ENCODE measurements at regions not wholly inside any gene's neighbourhood (a gene's known extent, or its start where the extent isn't known, plus 50 kb on each side); places are given as distances from the start of the nearest gene placed in this dataset.
"Not testable (repeated sequence)": the region's sequence is repeated elsewhere in the genome, so short reads cannot be mapped to it uniquely, and the experiment has no call there.

GRCh38 chr10:107542607-107543006, 378.1 kb upstream of the SORCS1 start:
- no peak for DNase-seq

DNA sequence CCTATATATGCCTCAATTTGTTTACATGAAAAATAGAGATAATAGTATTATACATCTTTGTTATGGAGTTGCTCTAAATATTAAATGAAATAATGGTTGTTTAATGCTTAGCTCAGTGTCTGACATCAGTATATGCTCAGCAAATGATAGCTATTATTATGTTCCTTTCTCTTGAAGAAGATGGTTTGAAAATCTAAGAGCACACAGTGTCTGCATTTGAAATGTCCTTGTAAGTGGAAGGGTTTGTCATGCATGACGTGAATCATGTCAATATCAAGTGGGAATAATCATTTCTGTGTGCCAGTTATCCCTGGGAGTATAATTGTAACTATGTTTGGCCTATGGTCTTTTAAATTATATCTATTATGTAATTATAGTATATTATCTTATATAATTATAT, 377.5 kb upstream of the SORCS1 start:
- no peak for DNase-seq

- DNase-seq: no peak
Observed at GRCh38 chr10:107540981-107541380, 376.5 kb upstream of the SORCS1 start.

- DNase-seq: no peak
Observed at GRCh38 chr10:107529350-107529749, 364.8 kb upstream of the SORCS1 start.

DNA sequence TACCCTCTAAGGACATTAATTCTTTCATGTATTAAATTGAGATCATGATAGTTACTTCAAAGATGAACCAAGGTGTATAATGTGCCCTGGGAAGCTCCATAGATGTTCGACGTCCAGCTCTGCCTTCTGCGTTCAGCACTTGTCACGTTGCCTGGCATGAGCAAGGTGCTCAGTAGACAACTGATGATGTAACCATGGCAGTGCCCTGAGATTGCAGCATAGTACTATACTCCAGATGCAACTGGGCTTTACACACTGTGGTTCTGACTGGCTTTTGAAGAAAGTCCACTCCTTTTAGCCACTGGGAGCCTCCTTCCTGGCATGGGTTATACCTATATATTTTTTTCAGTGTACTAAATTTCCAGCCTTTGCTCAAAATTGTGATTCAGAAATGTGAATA, 355.8 kb upstream of the SORCS1 start:
- DNase-seq: no peak

DNA sequence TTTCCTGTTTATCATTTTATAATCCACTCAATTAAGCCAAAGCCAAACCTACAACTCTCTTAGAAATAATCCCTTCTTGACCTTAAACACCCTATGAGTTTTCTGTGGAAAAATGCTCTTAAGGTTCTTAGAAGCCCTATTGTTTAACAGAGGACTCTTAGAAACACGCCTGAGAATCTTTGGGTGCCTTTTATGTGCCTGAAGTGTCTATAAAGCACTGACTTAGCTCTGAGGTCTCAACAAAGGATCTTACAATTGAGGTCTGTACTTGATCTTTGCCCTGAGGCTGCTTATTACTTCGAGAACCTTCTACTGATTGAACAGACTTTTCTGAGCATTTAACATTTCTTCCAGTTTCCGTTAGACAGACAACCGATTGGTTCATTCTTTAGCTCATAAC, 353.3 kb upstream of the SORCS1 start:
- DNase-seq: no peak

DNA sequence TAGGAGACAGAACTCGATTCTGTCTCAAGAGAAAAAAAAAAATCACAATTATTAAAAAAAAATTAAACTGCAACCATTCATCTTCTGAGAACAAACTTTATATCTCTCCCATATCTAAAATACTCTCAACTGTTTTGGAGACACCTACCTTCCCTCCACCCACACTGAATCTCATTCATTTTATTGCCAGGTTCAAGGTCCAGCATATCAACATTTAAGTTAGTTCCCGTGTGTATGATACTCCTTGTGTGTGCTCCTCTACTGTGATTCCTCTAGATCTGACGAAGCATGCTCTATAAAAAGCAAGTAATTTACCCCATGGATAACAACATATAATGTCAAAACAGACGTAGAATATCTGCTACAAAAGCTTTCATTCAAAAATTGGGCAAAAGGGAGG, 351.8 kb upstream of the SORCS1 start:
- DNase-seq: no peak

DNA sequence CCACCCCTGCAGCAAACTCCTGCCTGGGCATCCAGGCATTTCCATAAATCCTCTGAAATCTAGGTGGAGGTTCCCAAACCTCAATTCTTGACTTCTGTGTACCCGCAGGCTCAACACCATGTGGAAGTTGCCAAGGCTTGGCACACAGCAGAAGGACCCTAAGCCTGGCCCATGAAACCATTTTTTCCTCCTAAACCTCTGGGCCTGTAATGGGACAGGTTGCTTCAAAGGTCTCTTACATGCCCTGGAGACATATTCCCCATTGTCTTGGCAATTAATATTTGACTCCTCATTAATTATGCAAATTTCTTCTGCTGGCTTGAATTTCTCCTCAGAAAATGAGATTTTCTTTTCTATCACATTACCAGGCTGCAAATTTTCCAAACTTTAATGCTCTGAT, 339.5 kb upstream of the SORCS1 start:
- DNase-seq: not testable (repeated sequence)

DNA sequence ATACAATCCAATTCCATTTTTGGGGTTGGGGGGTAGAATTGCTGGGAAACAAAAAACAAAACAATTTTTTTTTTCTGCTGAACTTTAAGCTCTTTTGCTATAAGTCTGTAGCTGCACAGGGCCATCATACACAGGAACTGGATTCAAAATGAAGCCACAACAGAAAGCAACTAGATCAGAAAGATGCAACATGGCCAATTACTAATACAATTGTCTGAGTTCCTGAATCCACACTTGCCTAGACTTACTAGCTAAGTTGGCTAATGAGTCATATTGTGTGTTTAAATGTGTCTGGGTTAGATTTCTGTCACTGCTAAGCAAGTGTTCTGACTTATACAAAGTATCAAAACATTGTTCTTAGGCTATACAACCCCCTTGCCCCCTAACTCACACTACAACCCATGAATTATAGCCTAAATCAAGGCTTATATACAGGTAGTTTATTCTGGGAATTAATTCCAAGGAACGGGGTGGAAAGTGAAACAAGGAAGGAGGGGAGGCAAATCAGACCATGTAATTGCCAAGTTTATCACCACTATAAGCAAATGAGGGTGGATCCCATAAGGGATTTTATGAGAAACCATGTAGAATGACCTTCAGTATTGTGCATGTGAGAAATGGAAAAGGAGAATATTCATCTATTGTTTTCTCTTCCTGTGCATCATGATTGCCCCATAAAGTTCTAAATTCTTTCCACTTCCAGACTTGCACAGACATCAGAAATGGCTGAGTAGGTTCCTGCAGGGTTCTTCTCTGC, 337.9 kb upstream of the SORCS1 start:
- no peak for DNase-seq

GRCh38 chr10:107498983-107499382, 334.5 kb upstream of the SORCS1 start:
- DNase-seq: no peak

- no peak for DNase-seq
Observed at GRCh38 chr10:107497024-107497423, 332.5 kb upstream of the SORCS1 start.

DNA sequence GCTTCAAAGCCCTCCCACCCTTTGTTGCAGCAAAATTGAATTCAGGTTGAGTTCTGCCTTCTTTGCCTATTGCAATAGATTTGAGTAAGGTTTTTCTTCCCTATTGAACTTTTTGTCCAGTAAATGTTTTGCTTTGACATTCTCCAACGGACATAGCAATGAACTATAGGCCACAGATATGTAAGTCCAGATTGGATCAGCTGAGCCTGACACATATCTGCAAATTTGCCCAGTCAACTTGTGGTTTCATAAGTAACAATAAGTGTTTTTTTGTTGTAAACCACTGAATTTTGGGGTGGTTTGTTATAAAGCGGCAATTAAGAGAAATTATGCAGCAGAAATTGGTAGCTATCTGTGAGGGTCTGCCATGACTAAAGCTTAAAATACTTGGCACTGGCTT, 332.1 kb upstream of the SORCS1 start:
- no peak for DNase-seq

DNA sequence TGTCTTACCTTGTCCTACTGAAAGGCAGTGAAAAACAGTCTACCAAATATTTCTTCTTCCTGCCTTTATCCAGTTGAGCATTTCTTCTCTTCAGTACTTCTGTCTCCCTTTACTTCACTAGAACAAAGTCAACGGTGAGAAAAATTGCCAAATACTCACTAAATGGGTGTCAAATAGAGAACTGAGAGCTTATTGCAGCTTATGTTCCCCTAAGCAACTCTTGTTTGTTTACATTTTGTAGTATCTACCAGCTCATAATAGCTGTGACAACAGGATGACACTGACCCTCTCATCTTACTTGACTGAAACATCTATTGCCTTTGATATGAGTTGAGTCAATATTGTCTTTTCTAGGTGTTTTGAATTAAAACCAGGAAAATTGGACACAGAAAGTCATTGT, 327.9 kb upstream of the SORCS1 start:
- DNase-seq: no peak

DNA sequence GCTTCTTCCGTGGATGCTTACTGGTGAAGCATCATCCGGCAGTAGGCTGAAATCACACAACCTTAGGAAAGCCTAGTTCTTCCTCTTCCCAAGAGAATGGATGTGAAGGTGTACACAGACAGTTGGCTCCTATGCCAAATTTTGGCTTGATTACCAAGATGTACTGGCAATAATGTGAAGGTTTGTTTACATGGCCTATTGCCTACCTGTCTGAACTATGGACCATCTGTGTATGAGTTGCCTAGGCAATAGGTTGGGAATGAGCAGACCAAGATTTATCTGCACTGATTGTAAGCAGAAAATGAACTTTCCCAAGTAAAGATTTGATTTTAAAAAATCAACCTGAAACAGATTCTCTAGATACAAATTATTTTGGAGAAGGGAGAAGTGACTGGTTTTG, 325.9 kb upstream of the SORCS1 start:
- no peak for DNase-seq

DNA sequence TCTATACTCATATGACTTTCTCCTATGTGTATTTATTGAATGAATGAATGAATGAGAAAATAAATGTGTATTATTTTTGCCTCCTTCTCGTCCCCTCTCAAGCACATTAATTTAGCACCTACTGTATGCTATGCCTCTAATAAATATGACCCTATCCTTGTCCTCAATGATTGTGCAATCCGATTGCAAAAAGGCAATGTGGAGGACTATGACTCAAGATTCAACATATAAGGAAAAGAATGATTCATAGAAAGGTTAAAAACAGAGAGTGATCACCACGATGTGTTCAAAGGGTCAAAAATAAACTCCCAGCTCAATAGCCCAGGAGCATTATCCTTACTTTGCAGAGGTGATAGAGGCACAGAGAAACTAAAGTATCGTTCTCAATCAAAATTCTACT, 322.8 kb upstream of the SORCS1 start:
- no peak for DNase-seq

DNA sequence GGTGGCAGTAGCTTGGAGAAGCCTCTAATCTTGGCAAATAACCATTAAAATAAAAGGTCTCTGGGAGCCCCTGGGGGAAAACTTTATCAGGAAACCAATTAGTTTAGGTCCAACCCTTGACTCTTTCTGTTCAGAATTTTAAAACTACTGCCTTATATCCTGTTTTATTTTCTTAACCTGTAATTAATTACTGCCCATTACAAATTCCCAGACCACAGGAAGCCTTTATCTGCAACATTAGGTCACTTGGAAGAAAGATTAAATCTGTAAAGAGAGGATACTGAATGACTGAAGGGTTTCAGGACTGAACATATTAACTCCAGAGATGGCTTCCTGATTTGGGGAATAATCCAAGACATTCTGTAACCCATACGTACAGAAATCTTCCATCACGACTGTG, 320.5 kb upstream of the SORCS1 start:
- DNase-seq: no peak

- no peak for DNase-seq
Observed at GRCh38 chr10:107481881-107482280, 317.4 kb upstream of the SORCS1 start.

DNA sequence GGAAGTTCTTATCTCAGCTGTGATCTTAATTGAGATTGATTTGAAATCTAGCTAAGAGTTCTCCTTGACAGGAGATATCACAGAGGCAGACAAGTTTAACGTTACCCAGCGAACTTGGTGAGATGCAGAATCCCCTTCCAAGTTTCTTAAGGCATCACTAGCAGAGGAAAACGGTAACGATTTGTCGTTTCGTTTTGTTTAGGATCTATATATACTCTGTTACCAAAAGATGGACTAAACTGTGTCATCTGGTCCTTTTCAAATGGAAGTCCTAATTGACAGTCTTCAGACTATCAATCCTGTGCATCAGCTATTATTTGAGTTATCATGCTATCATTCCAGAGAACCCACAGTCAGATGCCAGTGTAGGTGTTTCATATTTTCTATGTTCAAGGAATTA, 316.7 kb upstream of the SORCS1 start:
- DNase-seq: no peak

DNA sequence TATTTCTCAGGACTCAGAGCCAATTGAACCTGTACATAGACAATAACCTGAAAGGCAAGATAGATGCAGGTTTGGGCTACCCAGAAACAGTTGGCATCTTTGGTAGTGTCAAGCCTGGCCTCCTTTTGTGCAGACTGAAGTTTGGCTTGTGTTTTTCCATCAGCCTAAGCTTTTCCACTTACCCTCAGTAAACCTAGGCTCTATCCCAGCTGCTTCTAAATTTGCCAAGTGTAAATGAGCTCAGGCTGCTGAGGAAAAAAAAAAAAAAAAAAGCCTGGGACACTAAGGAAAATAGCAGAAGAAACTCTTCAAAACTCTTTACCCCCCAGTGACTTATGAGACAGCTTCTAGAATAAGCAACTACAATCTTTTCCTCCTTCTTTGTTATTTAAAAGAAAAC, 316.3 kb upstream of the SORCS1 start:
- no peak for DNase-seq

DNA sequence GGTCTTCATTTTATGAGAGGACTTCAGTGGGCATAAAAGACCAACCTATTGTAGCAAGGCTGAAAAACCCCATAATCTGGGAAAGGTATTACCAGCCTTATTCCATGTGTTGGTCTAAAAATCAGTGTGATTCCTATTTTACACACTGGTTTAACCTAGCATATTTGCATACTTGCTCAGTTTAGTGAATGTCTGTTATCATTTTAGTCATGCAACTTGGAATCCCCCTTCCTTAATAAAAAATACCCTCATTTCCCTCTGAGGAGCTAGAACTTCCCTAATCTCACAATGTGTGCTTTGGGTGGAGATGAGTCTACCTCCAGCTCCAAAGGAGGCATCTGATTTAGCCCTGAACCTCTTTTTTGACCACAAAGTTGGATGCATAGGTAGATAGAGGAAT, 312.8 kb upstream of the SORCS1 start:
- DNase-seq: no peak

DNA sequence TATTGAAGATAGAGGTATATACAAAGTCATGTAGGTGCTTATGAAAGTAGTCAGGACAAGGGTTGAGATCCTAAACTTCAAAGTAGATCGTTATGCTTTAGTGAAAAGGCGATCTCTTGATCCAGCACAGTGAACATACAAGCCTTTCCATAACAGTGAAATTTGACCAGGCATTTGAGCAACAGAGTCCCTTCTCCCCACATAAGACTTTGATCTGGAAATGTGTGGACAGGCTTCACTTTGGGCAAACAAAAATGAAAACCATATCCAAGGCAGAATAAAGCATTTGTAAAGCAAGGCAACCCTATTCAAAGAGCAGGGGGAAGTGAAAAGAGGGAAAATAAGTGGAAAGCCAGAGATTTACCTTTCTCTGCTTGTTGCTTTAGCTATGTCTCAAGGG, 311.9 kb upstream of the SORCS1 start:
- no peak for DNase-seq

DNA sequence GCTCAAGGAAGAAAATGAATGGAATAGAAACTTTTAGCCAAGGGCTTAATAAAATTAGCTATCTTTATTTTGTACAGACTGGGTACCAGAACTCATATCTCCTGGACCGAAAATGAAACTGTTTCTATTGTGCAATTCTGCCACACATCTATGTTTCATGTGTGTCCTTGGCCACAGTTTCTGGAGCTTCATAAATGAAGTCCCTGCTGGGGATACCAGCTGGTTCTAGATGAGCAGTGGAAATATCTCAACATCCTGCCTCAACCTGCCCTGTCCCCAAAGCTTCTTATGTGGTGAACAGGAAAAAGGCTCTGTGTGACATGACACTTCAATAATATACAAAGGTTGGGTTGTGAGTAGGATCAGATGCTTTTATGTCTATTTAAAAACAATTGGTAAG, 310.1 kb upstream of the SORCS1 start:
- no peak for DNase-seq

- DNase-seq: no peak
Observed at GRCh38 chr10:107473225-107473624, 308.7 kb upstream of the SORCS1 start.

DNA sequence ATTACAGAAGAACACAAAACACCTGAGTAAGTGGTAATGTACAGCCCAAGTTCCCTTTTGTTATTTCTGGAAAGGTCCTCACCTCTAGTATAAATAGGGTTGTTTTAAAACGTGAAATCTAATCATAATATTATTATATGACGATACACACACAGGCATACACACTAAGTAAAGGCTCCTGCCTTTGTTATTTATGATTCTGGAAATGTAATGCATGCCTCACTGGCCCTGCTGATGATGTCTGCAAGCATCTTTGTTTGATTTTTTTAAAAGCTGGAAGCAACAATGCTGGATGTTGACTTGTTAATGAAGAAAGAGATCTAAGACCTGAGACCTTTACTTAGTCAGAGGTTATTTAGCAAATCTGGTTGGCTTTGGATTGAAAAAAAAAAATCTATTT, 307.4 kb upstream of the SORCS1 start:
- DNase-seq: no peak

GRCh38 chr10:107453561-107453960, 289.1 kb upstream of the SORCS1 start:
- DNase-seq: no peak

DNA sequence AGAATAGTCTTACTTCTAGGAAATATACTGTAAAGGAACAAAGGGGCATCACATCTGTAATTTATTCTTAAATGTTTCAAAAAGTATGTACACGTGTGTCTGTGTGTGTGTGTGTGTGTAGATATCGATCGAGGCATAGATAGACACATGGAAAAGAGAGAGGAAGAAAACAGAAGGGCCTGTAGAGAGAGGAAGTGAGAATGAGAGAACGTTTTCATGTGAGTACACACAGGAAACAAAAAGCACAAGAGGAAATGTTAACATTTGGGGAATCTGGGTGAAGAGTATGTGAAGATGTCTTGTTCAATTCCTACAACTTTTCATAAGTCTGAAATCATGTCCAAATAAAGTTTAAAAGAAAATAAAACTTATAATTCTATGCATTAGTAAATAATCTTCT, 286.5 kb upstream of the SORCS1 start:
- no peak for DNase-seq

Measured in CD4-positive, alpha-beta T cell treated with Interferon alpha-2 for 1 hour (primary cell).